ENCODE measurements at regions not wholly inside any gene's neighbourhood (a gene's known extent, or its start where the extent isn't known, plus 50 kb on each side); places are given as distances from the start of the nearest gene placed in this dataset.

DNA sequence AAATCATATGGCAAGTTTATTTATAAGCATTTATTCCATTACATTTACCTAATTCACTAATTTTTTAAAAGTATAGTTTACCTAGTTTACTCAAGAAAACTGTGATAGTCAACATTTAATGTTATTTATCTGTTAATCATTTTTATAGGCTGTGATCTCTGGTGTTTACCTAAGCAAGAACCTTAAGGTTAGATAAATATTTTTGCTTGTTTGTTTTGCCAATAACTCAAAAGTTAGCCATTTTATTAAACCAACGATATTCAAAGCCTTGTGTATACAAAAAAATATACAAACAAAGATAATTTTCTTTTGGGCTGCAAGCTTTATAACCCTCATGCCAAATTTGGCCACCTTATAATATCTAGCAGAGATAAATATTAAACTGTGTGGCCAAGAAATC lies 157.3 kb downstream of the SLCO1B3 start:
- DNase-seq (ENCODE audit: low read depth): no peak
- TF ChIP-seq, protein P1, sequence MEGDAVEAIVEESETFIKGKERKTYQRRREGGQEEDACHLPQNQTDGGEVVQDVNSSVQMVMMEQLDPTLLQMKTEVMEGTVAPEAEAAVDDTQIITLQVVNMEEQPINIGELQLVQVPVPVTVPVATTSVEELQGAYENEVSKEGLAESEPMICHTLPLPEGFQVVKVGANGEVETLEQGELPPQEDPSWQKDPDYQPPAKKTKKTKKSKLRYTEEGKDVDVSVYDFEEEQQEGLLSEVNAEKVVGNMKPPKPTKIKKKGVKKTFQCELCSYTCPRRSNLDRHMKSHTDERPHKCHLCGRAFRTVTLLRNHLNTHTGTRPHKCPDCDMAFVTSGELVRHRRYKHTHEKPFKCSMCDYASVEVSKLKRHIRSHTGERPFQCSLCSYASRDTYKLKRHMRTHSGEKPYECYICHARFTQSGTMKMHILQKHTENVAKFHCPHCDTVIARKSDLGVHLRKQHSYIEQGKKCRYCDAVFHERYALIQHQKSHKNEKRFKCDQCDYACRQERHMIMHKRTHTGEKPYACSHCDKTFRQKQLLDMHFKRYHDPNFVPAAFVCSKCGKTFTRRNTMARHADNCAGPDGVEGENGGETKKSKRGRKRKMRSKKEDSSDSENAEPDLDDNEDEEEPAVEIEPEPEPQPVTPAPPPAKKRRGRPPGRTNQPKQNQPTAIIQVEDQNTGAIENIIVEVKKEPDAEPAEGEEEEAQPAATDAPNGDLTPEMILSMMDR (IDR thresholded peaks at IDR 0.05; ENCODE audit: insufficient read depth, low read depth, low read length, missing control alignments): no peak
- no peak overlapping the region for H3K4me3 ChIP-seq (ENCODE audit: low read length)

DNA sequence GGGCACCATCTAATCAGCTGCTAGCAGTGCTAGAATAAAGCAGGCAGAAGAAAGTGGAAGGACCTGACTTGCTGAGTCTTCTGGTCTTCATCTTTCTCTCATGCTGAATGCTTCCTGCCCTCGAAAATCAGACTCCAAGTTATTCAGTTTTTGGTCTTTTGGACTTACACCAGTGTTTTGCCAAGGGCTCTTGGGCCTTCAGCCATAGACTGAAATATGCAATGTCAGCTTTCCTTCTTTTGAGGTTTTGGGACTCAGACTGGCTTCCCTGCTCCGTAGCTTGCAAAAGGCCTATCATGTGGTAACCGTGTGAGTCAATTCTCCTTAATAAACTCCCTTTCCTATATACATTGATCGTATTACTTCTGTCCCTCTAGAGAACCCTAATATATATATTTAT lies 159.3 kb downstream of the SLCO1B3 start:
- no peak for DNase-seq (ENCODE audit: low read depth)
- H3K4me3 ChIP-seq (ENCODE audit: low read length): no peak overlapping the region
- TF ChIP-seq, protein P1 (IDR thresholded peaks at IDR 0.05; ENCODE audit: insufficient read depth, low read depth, low read length, missing control alignments): no peak

DNA sequence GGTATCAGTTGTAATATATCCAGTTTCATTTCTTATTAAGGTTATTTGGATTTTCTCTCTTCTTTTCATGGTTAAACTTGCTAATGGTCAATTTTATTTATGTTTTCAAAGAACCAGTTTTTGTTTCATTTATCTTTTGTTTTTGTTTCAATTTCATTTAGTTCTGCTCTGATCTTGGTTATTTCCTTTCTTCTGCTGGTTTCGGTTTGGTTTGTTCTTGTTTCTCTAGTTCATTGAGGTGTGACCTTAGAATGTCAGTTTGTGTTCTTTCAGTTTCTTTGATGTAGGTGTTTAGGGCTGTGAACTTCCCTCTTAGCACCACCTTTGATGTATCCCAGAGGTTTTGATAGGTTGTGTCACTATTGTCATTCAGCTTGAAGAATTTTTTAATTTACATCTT lies 145.6 kb upstream of the SLCO1B1 start:
- no peak for DNase-seq (ENCODE audit: low read depth)
- TF ChIP-seq, protein P1 (IDR thresholded peaks at IDR 0.05; ENCODE audit: insufficient read depth, low read depth, low read length, missing control alignments): no peak

DNA sequence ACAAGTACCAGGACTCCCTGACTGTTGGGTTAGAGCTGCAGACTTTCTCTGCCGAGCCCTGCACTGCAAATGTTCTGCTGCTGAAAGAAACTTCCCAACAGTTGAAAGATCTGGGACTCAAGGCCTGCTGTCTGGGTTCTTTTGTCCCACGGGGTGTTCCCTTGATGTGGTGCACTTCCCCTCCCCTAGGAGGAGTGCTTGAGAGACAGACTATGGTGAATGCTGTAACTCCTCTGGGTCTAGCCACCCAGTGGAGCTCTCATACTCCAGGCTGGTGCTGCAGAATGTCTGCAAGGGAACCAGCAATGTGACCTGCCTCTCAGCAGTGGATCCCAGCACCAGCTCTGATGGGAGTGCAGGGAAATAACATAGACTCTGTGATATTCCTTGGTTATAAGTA lies 129.2 kb upstream of the SLCO1B1 start:
- TF ChIP-seq, protein P1 (IDR thresholded peaks at IDR 0.05; ENCODE audit: insufficient read depth, low read depth, low read length, missing control alignments): no peak
- DNase-seq (ENCODE audit: low read depth): no peak
- H3K4me3 ChIP-seq (ENCODE audit: low read length): no peak overlapping the region

More for the DNA sequence above, 145.6 kb upstream of the SLCO1B1 start:
- H3K4me3 ChIP-seq (ENCODE audit: low read length): no peak overlapping the region

DNA sequence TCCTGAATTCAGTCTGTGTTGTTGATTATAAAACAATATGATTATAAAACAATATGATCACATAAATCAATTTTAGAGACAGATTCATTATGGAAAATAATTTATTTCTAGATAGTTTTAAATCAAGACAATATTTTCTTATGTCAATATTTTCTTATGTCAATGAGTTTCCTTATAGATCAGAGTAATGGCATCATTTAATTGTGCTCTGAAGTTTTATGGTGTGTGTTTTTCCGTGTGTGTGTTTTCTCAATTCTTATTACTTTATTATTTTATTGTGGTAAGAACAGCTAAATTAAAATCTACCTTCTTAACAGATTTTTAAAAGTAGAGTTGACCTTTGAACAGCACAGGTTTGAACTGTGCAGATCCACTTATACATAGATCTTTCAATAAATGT lies 105.3 kb upstream of the SLCO1B1 start:
- DNase-seq (ENCODE audit: low read depth): no peak
- TF ChIP-seq, protein P1 (IDR thresholded peaks at IDR 0.05; ENCODE audit: insufficient read depth, low read depth, low read length, missing control alignments): no peak
- no peak overlapping the region for H3K4me3 ChIP-seq (ENCODE audit: low read length)

DNA sequence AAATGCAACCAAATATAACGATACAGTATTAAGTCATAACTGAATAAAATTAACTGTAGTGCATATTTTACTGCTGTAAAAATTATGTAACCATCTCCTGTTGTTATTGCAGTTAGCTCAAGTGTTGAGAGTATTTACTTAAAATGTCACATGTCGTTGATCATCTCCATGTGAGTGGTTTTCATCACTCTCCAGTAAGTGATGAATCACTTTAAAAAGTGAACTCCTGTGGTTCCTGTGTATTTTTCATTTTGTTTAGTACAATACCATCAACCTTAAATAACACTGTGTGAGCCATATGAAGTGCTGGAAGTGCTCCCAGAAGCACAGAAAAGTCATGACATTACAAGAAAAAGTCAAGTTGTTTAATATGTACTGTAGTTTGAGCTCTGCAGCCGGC lies 104.7 kb upstream of the SLCO1B1 start:
- TF ChIP-seq, protein P1 (IDR thresholded peaks at IDR 0.05; ENCODE audit: insufficient read depth, low read depth, low read length, missing control alignments): no peak
- no peak overlapping the region for H3K4me3 ChIP-seq (ENCODE audit: low read length)
- no peak for DNase-seq (ENCODE audit: low read depth)

DNA sequence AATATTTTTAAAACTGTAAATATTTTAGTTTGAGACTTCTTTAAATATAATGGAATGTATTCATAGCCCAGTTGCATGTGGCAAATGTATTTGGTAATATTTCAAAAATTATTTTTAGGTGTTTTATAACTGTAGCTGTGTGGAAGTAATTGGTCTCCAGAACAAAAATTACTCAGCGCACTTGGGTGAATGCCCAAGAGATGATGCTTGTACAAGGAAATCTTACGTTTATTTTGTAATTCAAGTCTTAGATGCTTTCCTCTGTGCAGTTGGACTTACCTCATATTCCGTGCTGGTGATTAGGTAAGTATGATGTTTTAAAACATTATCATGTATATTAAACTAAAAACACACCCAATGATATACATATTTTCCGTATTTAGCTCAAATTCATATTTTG lies 76.7 kb upstream of the SLCO1B1 start:
- DNase-seq (ENCODE audit: low read depth): no peak
- H3K4me3 ChIP-seq (ENCODE audit: low read length): no peak overlapping the region
- TF ChIP-seq, protein P1 (IDR thresholded peaks at IDR 0.05; ENCODE audit: insufficient read depth, low read depth, low read length, missing control alignments): no peak
